ENCODE measurements at regions not wholly inside any gene's neighbourhood (a gene's known extent, or its start where the extent isn't known, plus 50 kb on each side); places are given as distances from the start of the nearest gene placed in this dataset.

DNA sequence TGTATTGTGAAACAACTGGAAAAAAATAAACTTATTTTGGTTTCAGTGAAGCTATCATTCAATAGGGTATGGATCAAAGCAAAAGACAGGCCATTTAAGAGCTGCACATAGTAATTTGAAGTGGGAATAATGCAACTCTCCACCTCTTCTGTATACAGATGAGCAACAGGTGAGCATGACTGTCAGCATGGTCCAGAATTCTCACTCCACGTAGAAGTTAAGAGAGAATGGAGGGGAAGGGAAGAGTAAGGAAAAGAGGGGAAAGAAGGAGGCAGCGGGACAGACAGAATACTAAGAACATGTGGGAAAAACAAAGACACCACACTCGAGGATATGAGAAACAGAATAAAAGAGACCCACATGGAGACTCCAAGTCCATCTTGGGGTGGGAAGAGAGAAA is 396.1 kb upstream of the GRIA1 start:
- TF ChIP-seq POLR2AphosphoS2 (IDR thresholded peaks at IDR 0.05; ENCODE audit: low read depth, low read length) (no peak), POLR2A (IDR thresholded peaks at IDR 0.05; ENCODE audit: low read depth, low read length) (no peak), SIN3A (IDR thresholded peaks at IDR 0.05; ENCODE audit: low read depth, low read length) (no peak), ZZZ3 (IDR thresholded peaks at IDR 0.05; ENCODE audit: control insufficient read depth, insufficient read length, low read depth) (no peak), ZNF384 (IDR thresholded peaks at IDR 0.05; ENCODE audit: borderline replicate concordance, low read depth, low read length) (no peak), ESRRA (IDR thresholded peaks at IDR 0.05; ENCODE audit: low read length) (no peak), FOXM1 (IDR thresholded peaks at IDR 0.05; ENCODE audit: low read depth, low read length) (no peak), SP1 (IDR thresholded peaks at IDR 0.05; ENCODE audit: low read depth, low read length) (no peak)
- TF ChIP-seq, protein P1, sequence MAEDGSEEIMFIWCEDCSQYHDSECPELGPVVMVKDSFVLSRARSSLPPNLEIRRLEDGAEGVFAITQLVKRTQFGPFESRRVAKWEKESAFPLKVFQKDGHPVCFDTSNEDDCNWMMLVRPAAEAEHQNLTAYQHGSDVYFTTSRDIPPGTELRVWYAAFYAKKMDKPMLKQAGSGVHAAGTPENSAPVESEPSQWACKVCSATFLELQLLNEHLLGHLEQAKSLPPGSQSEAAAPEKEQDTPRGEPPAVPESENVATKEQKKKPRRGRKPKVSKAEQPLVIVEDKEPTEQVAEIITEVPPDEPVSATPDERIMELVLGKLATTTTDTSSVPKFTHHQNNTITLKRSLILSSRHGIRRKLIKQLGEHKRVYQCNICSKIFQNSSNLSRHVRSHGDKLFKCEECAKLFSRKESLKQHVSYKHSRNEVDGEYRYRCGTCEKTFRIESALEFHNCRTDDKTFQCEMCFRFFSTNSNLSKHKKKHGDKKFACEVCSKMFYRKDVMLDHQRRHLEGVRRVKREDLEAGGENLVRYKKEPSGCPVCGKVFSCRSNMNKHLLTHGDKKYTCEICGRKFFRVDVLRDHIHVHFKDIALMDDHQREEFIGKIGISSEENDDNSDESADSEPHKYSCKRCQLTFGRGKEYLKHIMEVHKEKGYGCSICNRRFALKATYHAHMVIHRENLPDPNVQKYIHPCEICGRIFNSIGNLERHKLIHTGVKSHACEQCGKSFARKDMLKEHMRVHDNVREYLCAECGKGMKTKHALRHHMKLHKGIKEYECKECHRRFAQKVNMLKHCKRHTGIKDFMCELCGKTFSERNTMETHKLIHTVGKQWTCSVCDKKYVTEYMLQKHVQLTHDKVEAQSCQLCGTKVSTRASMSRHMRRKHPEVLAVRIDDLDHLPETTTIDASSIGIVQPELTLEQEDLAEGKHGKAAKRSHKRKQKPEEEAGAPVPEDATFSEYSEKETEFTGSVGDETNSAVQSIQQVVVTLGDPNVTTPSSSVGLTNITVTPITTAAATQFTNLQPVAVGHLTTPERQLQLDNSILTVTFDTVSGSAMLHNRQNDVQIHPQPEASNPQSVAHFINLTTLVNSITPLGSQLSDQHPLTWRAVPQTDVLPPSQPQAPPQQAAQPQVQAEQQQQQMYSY (CRISPR knock-in tag; IDR thresholded peaks at IDR 0.05) = no peak
- TF ChIP-seq, protein P2, sequence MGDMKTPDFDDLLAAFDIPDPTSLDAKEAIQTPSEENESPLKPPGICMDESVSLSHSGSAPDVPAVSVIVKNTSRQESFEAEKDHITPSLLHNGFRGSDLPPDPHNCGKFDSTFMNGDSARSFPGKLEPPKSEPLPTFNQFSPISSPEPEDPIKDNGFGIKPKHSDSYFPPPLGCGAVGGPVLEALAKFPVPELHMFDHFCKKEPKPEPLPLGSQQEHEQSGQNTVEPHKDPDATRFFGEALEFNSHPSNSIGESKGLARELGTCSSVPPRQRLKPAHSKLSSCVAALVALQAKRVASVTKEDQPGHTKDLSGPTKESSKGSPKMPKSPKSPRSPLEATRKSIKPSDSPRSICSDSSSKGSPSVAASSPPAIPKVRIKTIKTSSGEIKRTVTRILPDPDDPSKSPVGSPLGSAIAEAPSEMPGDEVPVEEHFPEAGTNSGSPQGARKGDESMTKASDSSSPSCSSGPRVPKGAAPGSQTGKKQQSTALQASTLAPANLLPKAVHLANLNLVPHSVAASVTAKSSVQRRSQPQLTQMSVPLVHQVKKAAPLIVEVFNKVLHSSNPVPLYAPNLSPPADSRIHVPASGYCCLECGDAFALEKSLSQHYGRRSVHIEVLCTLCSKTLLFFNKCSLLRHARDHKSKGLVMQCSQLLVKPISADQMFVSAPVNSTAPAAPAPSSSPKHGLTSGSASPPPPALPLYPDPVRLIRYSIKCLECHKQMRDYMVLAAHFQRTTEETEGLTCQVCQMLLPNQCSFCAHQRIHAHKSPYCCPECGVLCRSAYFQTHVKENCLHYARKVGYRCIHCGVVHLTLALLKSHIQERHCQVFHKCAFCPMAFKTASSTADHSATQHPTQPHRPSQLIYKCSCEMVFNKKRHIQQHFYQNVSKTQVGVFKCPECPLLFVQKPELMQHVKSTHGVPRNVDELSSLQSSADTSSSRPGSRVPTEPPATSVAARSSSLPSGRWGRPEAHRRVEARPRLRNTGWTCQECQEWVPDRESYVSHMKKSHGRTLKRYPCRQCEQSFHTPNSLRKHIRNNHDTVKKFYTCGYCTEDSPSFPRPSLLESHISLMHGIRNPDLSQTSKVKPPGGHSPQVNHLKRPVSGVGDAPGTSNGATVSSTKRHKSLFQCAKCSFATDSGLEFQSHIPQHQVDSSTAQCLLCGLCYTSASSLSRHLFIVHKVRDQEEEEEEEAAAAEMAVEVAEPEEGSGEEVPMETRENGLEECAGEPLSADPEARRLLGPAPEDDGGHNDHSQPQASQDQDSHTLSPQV (IDR thresholded peaks at IDR 0.05) = no peak
- TF ChIP-seq, protein P3, sequence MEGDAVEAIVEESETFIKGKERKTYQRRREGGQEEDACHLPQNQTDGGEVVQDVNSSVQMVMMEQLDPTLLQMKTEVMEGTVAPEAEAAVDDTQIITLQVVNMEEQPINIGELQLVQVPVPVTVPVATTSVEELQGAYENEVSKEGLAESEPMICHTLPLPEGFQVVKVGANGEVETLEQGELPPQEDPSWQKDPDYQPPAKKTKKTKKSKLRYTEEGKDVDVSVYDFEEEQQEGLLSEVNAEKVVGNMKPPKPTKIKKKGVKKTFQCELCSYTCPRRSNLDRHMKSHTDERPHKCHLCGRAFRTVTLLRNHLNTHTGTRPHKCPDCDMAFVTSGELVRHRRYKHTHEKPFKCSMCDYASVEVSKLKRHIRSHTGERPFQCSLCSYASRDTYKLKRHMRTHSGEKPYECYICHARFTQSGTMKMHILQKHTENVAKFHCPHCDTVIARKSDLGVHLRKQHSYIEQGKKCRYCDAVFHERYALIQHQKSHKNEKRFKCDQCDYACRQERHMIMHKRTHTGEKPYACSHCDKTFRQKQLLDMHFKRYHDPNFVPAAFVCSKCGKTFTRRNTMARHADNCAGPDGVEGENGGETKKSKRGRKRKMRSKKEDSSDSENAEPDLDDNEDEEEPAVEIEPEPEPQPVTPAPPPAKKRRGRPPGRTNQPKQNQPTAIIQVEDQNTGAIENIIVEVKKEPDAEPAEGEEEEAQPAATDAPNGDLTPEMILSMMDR (IDR thresholded peaks at IDR 0.05 in 2 of 3, conservative IDR thresholded peaks at IDR 0.05 in 1 of 3; ENCODE audit: control insufficient read depth in 2 of 3, extremely low read depth in 1 of 3, insufficient read depth in 1 of 3, low read depth in 3 of 3, low read length in 3 of 3) = no peak
